NCI-H748 (cell line): ENCODE measurements at regions not wholly inside any gene's neighbourhood (a gene's known extent, or its start where the extent isn't known, plus 50 kb on each side); places are given as distances from the start of the nearest gene placed in this dataset.
"Not testable (repeated sequence)": the region's sequence is repeated elsewhere in the genome, so short reads cannot be mapped to it uniquely, and the experiment has no call there.

ENCODE experiments used
- DNase-seq: peaks from one replicate; lab custom pipeline; 2025; ENCODE audit not compliant: unreplicated experiment; lab: John Stamatoyannopoulos, UW

- DNase-seq, result no peak
These were observed 175.5 kb downstream of the TFAP2B start for GRCh38 chr6:50993941-50994720.

GRCh38 chr6:50995036-50995435 is 176.4 kb downstream of the TFAP2B start:
- no peak for DNase-seq

GRCh38 chr6:50998905-50999304 is 180.2 kb downstream of the TFAP2B start:
- no peak for DNase-seq

- DNase-seq, result no peak
These were observed 182.7 kb downstream of the TFAP2B start for GRCh38 chr6:51001399-51001798.

- no peak for DNase-seq
These were observed 185.7 kb downstream of the TFAP2B start for GRCh38 chr6:51004380-51004779.

GRCh38 chr6:51005779-51006178 is 187.1 kb downstream of the TFAP2B start:
- DNase-seq, result no peak

- no peak for DNase-seq
These were observed 188.6 kb downstream of the TFAP2B start for GRCh38 chr6:51007237-51007636.

GRCh38 chr6:51008693-51009092 is 190.0 kb downstream of the TFAP2B start:
- DNase-seq, result not testable (repeated sequence)

- no peak for DNase-seq
These were observed 194.7 kb downstream of the TFAP2B start for GRCh38 chr6:51013376-51013775.

GRCh38 chr6:51015394-51015793 is 196.7 kb downstream of the TFAP2B start:
- peak; percentile 46 for DNase-seq

- DNase-seq, result no peak
These were observed 197.8 kb downstream of the TFAP2B start for GRCh38 chr6:51016489-51016888.

GRCh38 chr6:51019806-51020205 is 201.1 kb downstream of the TFAP2B start:
- DNase-seq, result peak; percentile 44

- DNase-seq, result peak; percentile 38
These were observed 202.5 kb downstream of the TFAP2B start for GRCh38 chr6:51021171-51021570.

- DNase-seq, result no peak
These were observed 205.5 kb downstream of the TFAP2B start for GRCh38 chr6:51024126-51024525.

GRCh38 chr6:51025082-51025777 is 206.6 kb downstream of the TFAP2B start:
- DNase-seq, result no peak

GRCh38 chr6:51027283-51028065 is 208.8 kb downstream of the TFAP2B start:
- no peak for DNase-seq

- no peak for DNase-seq
These were observed 209.6 kb downstream of the TFAP2B start for GRCh38 chr6:51028276-51028675.

- no peak for DNase-seq
These were observed 210.9 kb downstream of the TFAP2B start for GRCh38 chr6:51029561-51029960.

- peak; percentile 90 for DNase-seq
These were observed 226.9 kb downstream of the TFAP2B start for GRCh38 chr6:51045548-51045947.

GRCh38 chr6:51049288-51049982 is 230.8 kb downstream of the TFAP2B start:
- DNase-seq, result peak; percentile 94
